DMS153 treated with DMSO at 0.1 percent for 48 hours (cell line): ENCODE measurements at regions not wholly inside any gene's neighbourhood (a gene's known extent, or its start where the extent isn't known, plus 50 kb on each side); places are given as distances from the start of the nearest gene placed in this dataset.
"Not testable (repeated sequence)": the region's sequence is repeated elsewhere in the genome, so short reads cannot be mapped to it uniquely, and the experiment has no call there.

ENCODE experiments used
- DNase-seq: peaks from one replicate; lab custom pipeline; 2025; ENCODE audit not compliant: unreplicated experiment; lab: John Stamatoyannopoulos, UW

DNA sequence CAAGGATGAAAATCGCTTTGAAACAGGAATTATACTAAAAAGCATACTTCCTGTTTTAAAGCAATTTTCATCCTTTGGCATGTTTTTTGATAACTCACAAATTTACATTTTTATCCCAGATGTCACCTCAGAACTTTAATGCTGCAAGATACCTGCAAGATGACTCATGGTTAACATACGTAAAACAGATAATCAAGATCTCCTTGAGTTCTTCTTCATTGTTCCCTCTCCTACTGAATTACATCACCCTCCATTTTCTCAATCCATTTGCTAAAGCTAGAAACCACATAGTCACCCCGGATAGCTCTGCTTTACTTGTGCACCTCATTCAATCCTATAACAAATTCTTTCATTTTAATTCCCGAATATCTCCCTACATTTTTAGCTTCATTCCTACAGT lies 1114.2 kb downstream of the PLA2G4A start:
- DNase-seq, result no peak

- no peak for DNase-seq
These were observed 1115.1 kb downstream of the PLA2G4A start for GRCh38 chr1:187943606-187944403.

GRCh38 chr1:187946661-187947060 lies 1117.9 kb downstream of the PLA2G4A start:
- DNase-seq, result not testable (repeated sequence)

GRCh38 chr1:187947359-187947758 lies 1118.6 kb downstream of the PLA2G4A start:
- DNase-seq, result no peak

DNA sequence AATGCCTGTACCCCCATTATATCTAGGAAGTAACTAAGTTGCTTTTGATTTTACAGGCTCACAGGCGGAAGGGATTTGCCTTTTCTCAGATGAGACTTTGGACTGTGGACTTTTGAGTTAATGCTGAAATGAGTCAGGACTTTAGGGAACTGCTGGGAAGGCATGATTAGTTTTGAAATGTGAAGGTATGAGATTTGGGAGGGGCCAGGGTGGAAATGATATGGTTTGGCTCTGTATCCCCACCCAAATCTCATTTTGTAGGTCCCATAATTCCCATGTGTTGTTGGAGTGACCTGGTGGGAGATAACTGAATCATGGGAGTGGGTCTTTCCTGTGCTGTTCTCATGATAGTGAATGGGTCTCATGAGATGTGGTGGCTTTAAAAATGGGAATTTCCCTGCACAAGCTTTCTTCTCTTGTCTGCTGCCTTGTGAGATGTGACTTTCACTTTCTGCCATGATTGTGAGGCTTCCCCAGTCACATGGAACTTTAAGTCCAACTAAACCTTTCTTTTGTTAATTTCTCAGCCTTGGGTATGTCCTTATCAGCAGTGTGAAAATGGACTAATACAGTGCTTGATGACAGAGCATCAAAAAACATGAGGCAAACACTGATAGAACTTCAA lies 1119.5 kb downstream of the PLA2G4A start:
- DNase-seq, result no peak

- DNase-seq, result no peak
These were observed 1120.8 kb downstream of the PLA2G4A start for GRCh38 chr1:187949567-187949966.

GRCh38 chr1:187951817-187952216 lies 1123.1 kb downstream of the PLA2G4A start:
- no peak for DNase-seq

DNA sequence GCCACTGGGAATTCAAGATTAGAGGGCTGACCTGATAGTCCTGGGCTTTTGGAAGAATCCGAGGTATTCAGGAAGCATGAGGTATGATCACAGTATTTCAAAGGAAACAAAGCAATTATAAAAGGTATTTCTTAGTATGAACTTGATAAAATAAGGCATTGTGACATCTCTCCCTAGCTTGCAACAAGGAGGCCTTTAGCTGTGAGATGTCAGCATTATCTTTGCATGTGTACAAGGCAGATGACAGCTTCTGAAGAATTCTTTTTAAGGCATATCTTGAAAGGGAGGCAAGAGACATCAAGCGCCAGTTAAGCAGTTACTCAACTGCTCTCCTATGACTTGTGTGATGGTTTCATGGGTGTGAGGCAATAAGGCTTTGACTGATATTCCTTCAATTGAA lies 1123.7 kb downstream of the PLA2G4A start:
- DNase-seq, result no peak

DNA sequence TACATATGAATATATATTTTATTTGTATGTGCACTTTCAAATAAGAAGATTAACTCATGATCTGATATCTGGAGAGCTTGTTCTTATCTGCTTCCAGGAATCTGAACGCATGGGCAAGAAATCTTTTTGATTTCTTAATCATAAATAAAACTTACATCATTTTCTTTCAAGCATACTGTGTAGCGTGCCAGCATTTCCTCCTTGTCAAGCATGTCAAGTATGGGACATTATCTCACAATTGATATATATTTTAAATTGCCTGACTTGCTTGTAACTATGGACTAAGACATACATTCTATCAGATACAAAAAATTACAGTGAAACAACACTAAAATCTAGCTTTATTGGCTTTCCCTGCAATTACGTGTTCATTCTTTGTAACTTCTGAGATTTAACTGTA lies 1128.2 kb downstream of the PLA2G4A start:
- DNase-seq, result no peak

GRCh38 chr1:187958207-187958606 lies 1129.5 kb downstream of the PLA2G4A start:
- DNase-seq, result no peak

- no peak for DNase-seq
These were observed 1130.3 kb downstream of the PLA2G4A start for GRCh38 chr1:187959062-187959461.

- DNase-seq, result no peak
These were observed 1131.4 kb downstream of the PLA2G4A start for GRCh38 chr1:187960125-187960638.

GRCh38 chr1:187961895-187962294 lies 1133.1 kb downstream of the PLA2G4A start:
- DNase-seq, result no peak

DNA sequence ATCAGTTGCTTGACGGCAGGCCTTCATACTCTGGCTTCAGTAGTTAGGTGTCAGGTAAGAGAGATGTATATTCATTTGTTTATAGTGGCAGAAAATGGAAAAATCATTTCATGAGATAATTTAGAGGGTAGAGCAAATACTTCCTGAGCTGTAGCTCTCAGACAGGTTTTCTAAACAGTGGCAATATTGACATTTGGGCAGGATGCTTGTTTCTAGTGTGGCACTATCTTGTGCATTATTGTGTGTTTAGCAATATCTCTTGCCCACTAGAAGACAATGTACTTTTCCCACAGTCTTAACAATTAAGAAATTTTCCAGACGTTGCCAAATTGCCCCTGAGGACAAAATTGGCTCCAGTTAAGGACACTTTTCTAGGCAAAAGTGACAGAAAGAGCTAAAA lies 1143.1 kb downstream of the PLA2G4A start:
- peak; percentile 21 for DNase-seq

- DNase-seq, result no peak
These were observed 1148.5 kb downstream of the PLA2G4A start for GRCh38 chr1:187977298-187977697.

DNA sequence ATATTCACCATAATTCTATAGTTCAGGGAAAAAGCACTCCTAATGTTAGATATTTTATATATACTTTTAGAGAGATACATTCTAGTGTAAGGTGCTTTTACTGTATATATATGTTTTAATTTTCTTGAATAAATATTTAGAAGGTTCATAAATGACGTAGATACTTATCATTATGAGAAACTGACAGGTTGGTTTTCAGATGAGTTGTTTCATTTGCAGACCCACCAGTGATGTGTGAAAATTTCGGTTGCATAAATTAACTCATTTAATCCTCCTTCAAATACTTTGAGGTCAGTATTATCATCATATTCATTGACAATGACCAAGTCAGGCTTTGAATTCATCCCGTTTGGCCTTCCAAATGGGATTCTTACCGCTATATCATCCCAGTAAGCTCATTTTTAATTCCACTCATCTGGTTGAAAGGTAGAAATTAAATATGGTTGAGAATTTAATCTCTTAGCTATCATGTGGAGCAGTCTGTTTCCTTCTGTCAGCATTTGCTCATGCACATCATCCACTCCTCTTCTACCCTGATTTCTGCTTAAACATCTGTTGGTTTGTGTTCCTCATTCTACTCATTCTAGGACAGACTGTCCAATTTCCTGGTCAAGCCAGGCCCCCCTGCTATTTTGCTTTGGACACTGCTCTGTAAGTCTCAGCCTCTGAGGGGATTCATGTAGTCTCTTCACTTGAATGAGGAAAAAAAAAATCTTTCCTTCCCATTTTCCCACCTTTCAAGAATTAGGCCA lies 1156.6 kb downstream of the PLA2G4A start:
- DNase-seq, result no peak

DNA sequence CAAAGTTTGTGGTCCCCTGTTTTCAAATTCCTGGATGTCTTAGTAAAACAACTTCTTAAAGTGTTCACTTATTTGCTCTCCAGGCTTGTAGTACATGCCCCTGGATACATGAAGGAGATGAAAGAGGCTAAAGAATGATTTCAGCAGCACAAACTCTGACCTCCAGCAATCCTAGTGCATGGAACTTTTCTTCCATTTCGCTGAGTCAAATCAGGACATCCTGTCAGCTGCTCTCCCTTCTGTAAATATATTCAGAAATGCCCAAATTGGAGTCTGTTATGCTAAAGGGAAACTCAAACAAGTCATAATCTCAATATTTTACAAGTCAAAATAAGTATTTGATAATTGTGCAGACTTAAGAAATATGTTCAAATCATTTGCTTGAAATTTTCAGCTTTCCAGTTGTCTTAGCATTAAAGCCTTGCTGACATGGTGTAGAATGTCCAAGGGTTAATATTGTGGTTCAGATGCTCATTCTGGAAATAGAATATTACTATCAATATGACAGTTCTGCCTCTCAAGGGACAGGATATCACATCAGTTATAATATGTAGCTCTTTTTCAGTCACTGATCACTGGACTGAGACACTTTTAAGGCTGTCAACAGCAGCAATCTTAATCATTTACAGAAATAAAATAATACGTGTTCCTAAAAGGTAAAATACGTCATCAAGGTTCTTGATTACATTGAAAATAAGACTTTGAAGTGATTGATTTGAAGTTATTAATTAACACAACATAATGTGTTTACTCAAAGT lies 1157.3 kb downstream of the PLA2G4A start:
- DNase-seq, result no peak

GRCh38 chr1:187987236-187987776 lies 1158.6 kb downstream of the PLA2G4A start:
- DNase-seq, result no peak

GRCh38 chr1:187991944-187992343 lies 1163.2 kb downstream of the PLA2G4A start:
- no peak for DNase-seq

GRCh38 chr1:187996780-187997179 lies 1168.0 kb downstream of the PLA2G4A start:
- no peak for DNase-seq

- no peak for DNase-seq
These were observed 1171.2 kb downstream of the PLA2G4A start for GRCh38 chr1:187999973-188000372.
